ENCODE measurements at regions not wholly inside any gene's neighbourhood (a gene's known extent, or its start where the extent isn't known, plus 50 kb on each side); places are given as distances from the start of the nearest gene placed in this dataset.

GRCh38 chr1:208665936-208666335 is 421.8 kb upstream of the PLXNA2 start:
- Mint-ChIP-seq H3K9me3 (no peaks in the 10 kb centered on the region), H3K27ac (no peak overlapping the region), H3K36me3 (ENCODE audit: low read depth) (no peaks in the 10 kb centered on the region), H3K27me3 (ENCODE audit: low read depth) (peaks cover 3% of the 10 kb centered on the region), H3K4me3 (no peak overlapping the region), H3K4me1 (ENCODE audit: low read depth) (no peaks in the 10 kb centered on the region)

GRCh38 chr1:208668991-208669390 is 424.8 kb upstream of the PLXNA2 start:
- H3K27me3 Mint-ChIP-seq (ENCODE audit: low read depth): peaks cover 3% of the 10 kb centered on the region
- H3K9me3 Mint-ChIP-seq: no peaks in the 10 kb centered on the region
- H3K4me3 Mint-ChIP-seq: no peak overlapping the region
- no peaks in the 10 kb centered on the region for H3K4me1 Mint-ChIP-seq (ENCODE audit: low read depth)
- no peaks in the 10 kb centered on the region for H3K36me3 Mint-ChIP-seq (ENCODE audit: low read depth)
- H3K27ac Mint-ChIP-seq: no peak overlapping the region

DNA sequence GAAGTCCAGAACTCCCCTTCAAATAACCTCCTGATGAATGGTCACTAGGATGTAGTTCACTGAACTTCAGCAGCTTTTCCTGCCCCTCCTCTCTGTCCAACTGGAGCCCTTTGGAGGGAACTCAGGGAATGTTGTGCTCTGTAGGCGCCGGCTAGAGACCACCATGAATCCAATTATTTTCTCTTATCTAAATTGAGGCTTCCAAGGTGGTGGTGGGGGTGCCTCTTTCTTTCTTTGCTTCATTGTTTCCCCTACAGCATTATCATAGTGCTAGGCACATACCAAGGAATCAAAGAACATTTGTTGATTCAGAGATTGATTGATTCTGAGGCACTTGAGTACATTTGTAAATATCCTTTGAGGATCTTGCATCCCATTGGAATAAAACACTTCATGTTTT is 426.6 kb upstream of the PLXNA2 start:
- no peak overlapping the region for H3K4me3 Mint-ChIP-seq
- no peak overlapping the region for H3K27ac Mint-ChIP-seq
- no peaks in the 10 kb centered on the region for H3K36me3 Mint-ChIP-seq (ENCODE audit: low read depth)
- no peaks in the 10 kb centered on the region for H3K9me3 Mint-ChIP-seq
- no peaks in the 10 kb centered on the region for H3K4me1 Mint-ChIP-seq (ENCODE audit: low read depth)
- peaks cover 5% of the 10 kb centered on the region for H3K27me3 Mint-ChIP-seq (ENCODE audit: low read depth)

GRCh38 chr1:208681878-208682663 is 437.9 kb upstream of the PLXNA2 start:
- no peaks in the 10 kb centered on the region for H3K4me1 Mint-ChIP-seq (ENCODE audit: low read depth)
- no peaks in the 10 kb centered on the region for H3K36me3 Mint-ChIP-seq (ENCODE audit: low read depth)
- H3K9me3 Mint-ChIP-seq: no peaks in the 10 kb centered on the region
- no peak overlapping the region for H3K4me3 Mint-ChIP-seq
- no peaks in the 10 kb centered on the region for H3K27me3 Mint-ChIP-seq (ENCODE audit: low read depth)
- H3K27ac Mint-ChIP-seq: no peak overlapping the region

DNA sequence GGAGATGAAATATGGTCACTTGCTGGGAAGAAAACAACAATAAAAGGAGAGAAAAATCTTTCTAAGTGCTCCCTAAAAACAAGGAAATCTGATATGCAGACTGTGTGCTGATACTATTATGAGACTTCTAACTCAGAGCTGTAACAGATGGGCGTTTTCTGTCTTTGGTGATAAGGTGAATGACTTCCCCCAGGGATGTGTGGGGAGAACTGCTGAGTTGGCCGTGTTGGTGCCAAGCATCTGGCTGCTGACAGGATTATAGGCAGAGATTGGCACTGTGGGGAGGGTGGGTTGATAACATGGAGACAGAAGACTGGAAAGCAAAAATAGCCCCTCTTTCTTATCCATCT is 438.5 kb upstream of the PLXNA2 start:
- H3K4me1 Mint-ChIP-seq (ENCODE audit: low read depth): no peaks in the 10 kb centered on the region
- H3K36me3 Mint-ChIP-seq (ENCODE audit: low read depth): no peaks in the 10 kb centered on the region
- no peaks in the 10 kb centered on the region for H3K9me3 Mint-ChIP-seq
- H3K4me3 Mint-ChIP-seq: no peak overlapping the region
- H3K27me3 Mint-ChIP-seq (ENCODE audit: low read depth): no peaks in the 10 kb centered on the region
- no peak overlapping the region for H3K27ac Mint-ChIP-seq

DNA sequence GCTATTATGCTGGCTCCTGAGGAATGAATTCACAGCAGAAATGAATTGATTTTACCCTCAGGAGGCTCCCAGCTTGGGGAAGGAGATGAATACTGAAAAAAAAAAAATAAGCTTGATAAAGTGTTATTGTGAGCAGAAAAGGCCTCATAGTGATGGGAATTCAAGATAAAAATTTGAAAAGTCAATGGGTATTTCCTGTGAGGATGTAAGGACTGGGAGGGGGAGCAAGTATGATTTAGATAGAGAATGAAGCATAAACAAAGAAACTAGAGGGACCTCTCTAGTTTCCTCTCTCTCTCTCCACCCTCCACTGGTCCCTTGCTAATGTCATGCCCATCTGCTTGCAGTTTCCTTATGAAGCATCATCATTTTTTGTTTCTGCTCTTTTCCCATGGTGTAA is 439.0 kb upstream of the PLXNA2 start:
- H3K27me3 Mint-ChIP-seq (ENCODE audit: low read depth): no peaks in the 10 kb centered on the region
- no peak overlapping the region for H3K4me3 Mint-ChIP-seq
- no peaks in the 10 kb centered on the region for H3K4me1 Mint-ChIP-seq (ENCODE audit: low read depth)
- no peaks in the 10 kb centered on the region for H3K36me3 Mint-ChIP-seq (ENCODE audit: low read depth)
- no peaks in the 10 kb centered on the region for H3K9me3 Mint-ChIP-seq
- H3K27ac Mint-ChIP-seq: no peak overlapping the region

DNA sequence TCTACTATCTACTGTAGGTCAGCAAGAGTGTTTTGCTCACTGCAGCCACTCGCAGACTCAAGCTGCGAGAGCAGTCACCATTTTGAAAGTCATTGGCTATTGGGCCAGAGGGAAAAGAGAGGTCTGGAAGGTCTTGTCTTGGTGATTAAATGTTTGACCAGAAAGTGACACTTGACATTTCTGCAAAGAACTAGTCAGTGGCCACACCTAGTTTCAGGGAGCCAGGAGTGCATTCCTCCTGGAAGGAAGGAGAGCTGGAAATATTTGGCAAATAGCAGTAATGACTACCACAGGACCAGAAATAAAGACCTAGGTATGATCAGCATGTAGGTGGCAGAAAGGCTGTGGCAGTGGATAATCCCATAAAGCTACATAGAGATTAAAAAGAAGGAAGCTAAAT is 440.0 kb upstream of the PLXNA2 start:
- Mint-ChIP-seq H3K9me3 (no peaks in the 10 kb centered on the region), H3K4me3 (no peak overlapping the region), H3K27ac (no peak overlapping the region), H3K27me3 (ENCODE audit: low read depth) (no peaks in the 10 kb centered on the region), H3K36me3 (ENCODE audit: low read depth) (no peaks in the 10 kb centered on the region), H3K4me1 (ENCODE audit: low read depth) (no peaks in the 10 kb centered on the region)

DNA sequence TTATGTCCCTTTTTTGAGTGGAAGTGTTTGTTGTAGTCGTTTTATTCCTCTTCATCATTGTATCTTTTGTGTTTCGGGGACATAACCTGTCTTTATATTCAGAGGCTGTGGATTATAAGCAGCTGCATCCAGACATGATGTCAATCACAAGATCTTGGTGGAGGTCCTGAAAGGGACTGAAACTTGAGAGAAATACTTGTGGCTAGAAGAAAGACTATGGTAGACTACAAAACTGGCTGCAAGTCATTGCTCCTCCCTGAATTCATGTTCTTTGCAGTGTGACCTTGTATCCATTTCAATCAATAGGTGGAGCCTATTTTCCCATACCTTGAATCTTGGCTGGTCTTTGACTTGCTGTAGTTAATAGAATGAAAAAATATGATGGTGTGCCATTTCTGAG is 442.4 kb upstream of the PLXNA2 start:
- Mint-ChIP-seq H3K9me3 (no peaks in the 10 kb centered on the region), H3K36me3 (ENCODE audit: low read depth) (no peaks in the 10 kb centered on the region), H3K4me1 (ENCODE audit: low read depth) (no peaks in the 10 kb centered on the region)

GRCh38 chr1:208688656-208689315 is 444.6 kb upstream of the PLXNA2 start:
- Mint-ChIP-seq H3K27ac (no peak overlapping the region), H3K4me1 (ENCODE audit: low read depth) (no peaks in the 10 kb centered on the region), H3K27me3 (ENCODE audit: low read depth) (no peaks in the 10 kb centered on the region), H3K4me3 (no peak overlapping the region), H3K9me3 (no peaks in the 10 kb centered on the region), H3K36me3 (ENCODE audit: low read depth) (no peaks in the 10 kb centered on the region)

More for the DNA sequence above, 442.4 kb upstream of the PLXNA2 start:
- no peak overlapping the region for H3K4me3 Mint-ChIP-seq
- H3K27me3 Mint-ChIP-seq (ENCODE audit: low read depth): no peaks in the 10 kb centered on the region
- no peak overlapping the region for H3K27ac Mint-ChIP-seq

DNA sequence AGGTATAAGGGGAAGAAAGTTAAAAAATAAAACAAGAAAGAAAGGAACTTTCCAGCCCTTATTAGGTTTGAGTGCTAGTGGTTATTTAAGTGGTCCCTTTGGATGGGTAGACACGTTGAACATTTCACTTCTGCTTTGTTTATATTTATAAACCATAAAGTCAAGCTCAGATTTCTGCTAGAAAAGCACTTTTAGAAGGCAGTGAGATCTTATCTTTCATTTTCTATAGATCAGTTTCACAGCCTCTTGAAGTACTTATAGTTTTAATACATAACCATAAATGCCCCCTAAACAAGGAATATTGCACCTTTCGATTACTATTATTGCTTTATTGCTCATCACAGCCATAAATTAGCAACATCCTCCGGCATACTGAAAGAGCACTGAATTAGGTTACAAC is 446.8 kb upstream of the PLXNA2 start:
- Mint-ChIP-seq H3K4me3 (no peak overlapping the region), H3K9me3 (no peaks in the 10 kb centered on the region), H3K27me3 (ENCODE audit: low read depth) (no peaks in the 10 kb centered on the region), H3K4me1 (ENCODE audit: low read depth) (no peaks in the 10 kb centered on the region), H3K36me3 (ENCODE audit: low read depth) (no peaks in the 10 kb centered on the region), H3K27ac (no peak overlapping the region)

DNA sequence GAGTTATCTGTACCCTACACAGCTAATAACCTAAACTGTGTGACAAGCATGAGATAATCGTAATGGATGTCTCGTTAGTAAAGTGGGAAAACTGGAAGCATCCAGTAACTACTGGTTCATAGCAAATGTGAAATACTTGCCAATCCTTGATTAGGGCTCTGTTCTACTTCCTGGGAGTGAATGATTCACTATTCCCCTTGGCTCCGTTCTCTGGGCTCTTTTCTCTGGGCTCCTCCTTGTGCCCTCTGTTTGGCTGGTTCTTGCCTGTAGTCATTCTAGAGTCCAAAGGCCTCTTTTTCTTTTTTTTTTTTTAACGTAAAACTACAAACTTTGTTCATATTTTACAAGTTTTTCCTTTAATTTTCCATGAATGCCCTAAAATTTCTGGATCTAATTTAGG is 465.8 kb upstream of the PLXNA2 start:
- H3K9me3 Mint-ChIP-seq: no peaks in the 10 kb centered on the region
- H3K36me3 Mint-ChIP-seq (ENCODE audit: low read depth): no peaks in the 10 kb centered on the region
- H3K4me1 Mint-ChIP-seq (ENCODE audit: low read depth): no peaks in the 10 kb centered on the region
- H3K27ac Mint-ChIP-seq: no peak overlapping the region
- no peak overlapping the region for H3K4me3 Mint-ChIP-seq
- H3K27me3 Mint-ChIP-seq (ENCODE audit: low read depth): no peaks in the 10 kb centered on the region

- Mint-ChIP-seq H3K4me1 (ENCODE audit: low read depth) (no peaks in the 10 kb centered on the region), H3K4me3 (no peak overlapping the region), H3K36me3 (ENCODE audit: low read depth) (no peaks in the 10 kb centered on the region), H3K27me3 (ENCODE audit: low read depth) (no peaks in the 10 kb centered on the region), H3K27ac (no peak overlapping the region), H3K9me3 (no peaks in the 10 kb centered on the region)
These were observed 470.1 kb upstream of the PLXNA2 start for GRCh38 chr1:208714323-208714722.

- Mint-ChIP-seq H3K36me3 (ENCODE audit: low read depth) (no peaks in the 10 kb centered on the region), H3K27me3 (ENCODE audit: low read depth) (no peaks in the 10 kb centered on the region), H3K4me3 (no peak overlapping the region), H3K9me3 (peaks cover 18% of the 10 kb centered on the region), H3K4me1 (ENCODE audit: low read depth) (no peaks in the 10 kb centered on the region), H3K27ac (no peak overlapping the region)
These were observed 473.3 kb upstream of the PLXNA2 start for GRCh38 chr1:208717525-208717924.

DNA sequence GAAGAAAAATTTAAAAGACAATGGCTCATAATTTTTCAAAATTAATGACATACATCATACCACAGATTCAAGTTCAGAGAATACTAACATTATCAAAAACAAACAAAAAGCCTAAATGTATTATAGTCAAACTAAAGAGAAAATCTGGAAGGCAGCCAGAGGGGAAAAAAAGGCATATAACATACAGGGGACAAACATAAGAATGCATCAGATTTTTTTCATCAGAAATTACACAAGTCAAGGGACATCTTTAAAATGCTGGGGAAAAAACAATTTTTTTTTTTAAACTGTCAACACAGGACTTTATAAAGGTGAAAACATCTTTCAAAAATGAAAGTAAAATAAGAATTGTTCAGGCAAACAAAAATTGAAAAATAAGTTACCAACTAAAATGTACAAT is 478.4 kb upstream of the PLXNA2 start:
- H3K4me1 Mint-ChIP-seq (ENCODE audit: low read depth): no peaks in the 10 kb centered on the region
- no peaks in the 10 kb centered on the region for H3K36me3 Mint-ChIP-seq (ENCODE audit: low read depth)
- H3K9me3 Mint-ChIP-seq: peaks cover 23% of the 10 kb centered on the region
- H3K27me3 Mint-ChIP-seq (ENCODE audit: low read depth): no peaks in the 10 kb centered on the region
- no peak overlapping the region for H3K4me3 Mint-ChIP-seq
- H3K27ac Mint-ChIP-seq: no peak overlapping the region

GRCh38 chr1:208724079-208724478 is 479.9 kb upstream of the PLXNA2 start:
- Mint-ChIP-seq H3K4me1 (ENCODE audit: low read depth) (no peaks in the 10 kb centered on the region), H3K4me3 (no peak overlapping the region), H3K27ac (no peak overlapping the region), H3K27me3 (ENCODE audit: low read depth) (no peaks in the 10 kb centered on the region), H3K9me3 (peaks cover 23% of the 10 kb centered on the region), H3K36me3 (ENCODE audit: low read depth) (no peaks in the 10 kb centered on the region)

All from T-helper 1 cell treated with Interleukin-12 subunit alpha and Interleukin-12 subunit beta and Interleukin-4 antibody, amounts not matched to agents 30 μg/mL and 1 μg/mL, for 36 hours (primary cell).